AG04449 (cell line): ENCODE measurements at regions not wholly inside any gene's neighbourhood (a gene's known extent, or its start where the extent isn't known, plus 50 kb on each side); places are given as distances from the start of the nearest gene placed in this dataset.

Source experiments
- CTCF ChIA-PET: fragments of 350-600 bp; formaldehyde crosslinking; extraction: SDS; loops from one replicate; lab custom pipeline; 2021; ENCODE audit warnings: antibody characterized with exemption; lab: Yijun Ruan, JAX
- POLR2A ChIA-PET: fragments of 400-600, 350-600 bp; formaldehyde crosslinking; extraction: SDS; loops from one replicate; lab custom pipeline; 2020; ENCODE audit warnings: antibody characterized with exemption, inconsistent platforms; lab: Yijun Ruan, JAX
- DNase-seq: peaks from one replicate; pipeline ENCODE4 v3.0.0-alpha.2; 2010; ENCODE audit warnings: low read depth, low spot score
- H3K4me3 ChIP-seq: 2 replicates; pipeline ENCODE4 v1.5.1; 2011; ENCODE audit warnings: low read depth, mild to moderate bottlenecking, control low read depth, low read length
- TF ChIP-seq, protein P1 (sequence below): IDR thresholded peaks from one replicate; pipeline ENCODE4 v1.5.1; 2011; ENCODE audit warnings: mild to moderate bottlenecking, moderate library complexity, low read length, control low read depth, inconsistent platforms; ENCODE audit not compliant: insufficient read depth; ENCODE audit errors: missing control alignments

- ChIA-PET CTCF (no interaction called here), POLR2A (no interaction called here)
- no peak for DNase-seq
- TF ChIP-seq, protein P1, sequence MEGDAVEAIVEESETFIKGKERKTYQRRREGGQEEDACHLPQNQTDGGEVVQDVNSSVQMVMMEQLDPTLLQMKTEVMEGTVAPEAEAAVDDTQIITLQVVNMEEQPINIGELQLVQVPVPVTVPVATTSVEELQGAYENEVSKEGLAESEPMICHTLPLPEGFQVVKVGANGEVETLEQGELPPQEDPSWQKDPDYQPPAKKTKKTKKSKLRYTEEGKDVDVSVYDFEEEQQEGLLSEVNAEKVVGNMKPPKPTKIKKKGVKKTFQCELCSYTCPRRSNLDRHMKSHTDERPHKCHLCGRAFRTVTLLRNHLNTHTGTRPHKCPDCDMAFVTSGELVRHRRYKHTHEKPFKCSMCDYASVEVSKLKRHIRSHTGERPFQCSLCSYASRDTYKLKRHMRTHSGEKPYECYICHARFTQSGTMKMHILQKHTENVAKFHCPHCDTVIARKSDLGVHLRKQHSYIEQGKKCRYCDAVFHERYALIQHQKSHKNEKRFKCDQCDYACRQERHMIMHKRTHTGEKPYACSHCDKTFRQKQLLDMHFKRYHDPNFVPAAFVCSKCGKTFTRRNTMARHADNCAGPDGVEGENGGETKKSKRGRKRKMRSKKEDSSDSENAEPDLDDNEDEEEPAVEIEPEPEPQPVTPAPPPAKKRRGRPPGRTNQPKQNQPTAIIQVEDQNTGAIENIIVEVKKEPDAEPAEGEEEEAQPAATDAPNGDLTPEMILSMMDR: no peak
- H3K4me3 ChIP-seq: no peak overlapping the region
Measured at GRCh38 chrX:1720836-1721235, 106.0 kb downstream of the ASMT start.

- no peak for DNase-seq
- no peak overlapping the region for H3K4me3 ChIP-seq
- ChIA-PET POLR2A (no interaction called here), CTCF (no interaction called here)
- TF ChIP-seq, protein P1: no peak
Measured at GRCh38 chrX:1725472-1725871, 110.6 kb downstream of the ASMT start.

DNA sequence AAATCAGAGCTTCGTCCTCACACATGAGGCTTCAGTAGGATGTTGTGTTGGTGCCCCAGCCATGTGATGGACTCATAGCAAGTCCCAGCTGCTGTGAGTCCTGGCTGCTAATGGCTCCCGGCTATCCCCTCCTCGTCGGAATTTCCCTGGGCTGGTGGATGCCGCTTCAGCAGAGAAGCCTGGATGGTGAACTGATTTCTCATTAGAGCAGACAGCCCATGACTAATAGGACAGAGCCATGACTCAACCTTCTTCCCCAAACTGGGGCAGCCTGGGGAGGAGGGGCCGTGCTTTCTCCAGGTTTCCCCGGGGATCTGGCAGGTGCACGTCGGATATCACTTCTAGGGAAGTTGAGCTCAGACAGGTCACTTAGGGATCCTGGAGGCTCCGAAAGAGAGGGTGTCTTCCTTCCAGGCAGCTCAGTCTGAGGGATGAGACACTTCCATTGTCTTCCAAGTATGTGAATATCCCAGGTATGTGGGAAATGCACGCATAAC lies 112.7 kb downstream of the ASMT start:
- TF ChIP-seq, protein P1: no peak
- no peak overlapping the region for H3K4me3 ChIP-seq
- ChIA-PET CTCF (no interaction called here), POLR2A (no interaction called here)
- DNase-seq: peak; percentile 12

DNA sequence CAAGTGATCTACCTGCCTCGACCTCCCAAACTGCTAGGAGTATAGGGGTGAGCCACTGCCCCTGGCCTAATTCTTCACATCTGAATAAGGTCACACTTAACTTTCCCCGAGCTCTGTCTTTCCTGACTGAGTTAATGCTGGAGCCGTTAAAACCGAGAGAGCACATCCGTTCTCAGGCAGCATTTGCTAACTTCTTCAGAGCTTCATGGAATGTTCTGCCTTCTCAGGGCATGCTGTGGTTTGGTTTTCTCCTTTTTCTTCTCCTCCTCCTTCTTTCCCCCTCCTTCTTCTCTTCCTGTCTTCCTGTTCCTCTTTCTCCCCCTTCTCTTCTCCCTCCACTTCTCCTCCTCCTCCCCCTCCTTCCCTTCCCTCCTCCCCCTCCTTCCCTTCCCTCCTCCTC lies 119.9 kb downstream of the ASMT start:
- ChIA-PET CTCF (no interaction called here), POLR2A (no interaction called here)
- DNase-seq: no peak
- TF ChIP-seq, protein P1: no peak
- H3K4me3 ChIP-seq: no peak overlapping the region

DNA sequence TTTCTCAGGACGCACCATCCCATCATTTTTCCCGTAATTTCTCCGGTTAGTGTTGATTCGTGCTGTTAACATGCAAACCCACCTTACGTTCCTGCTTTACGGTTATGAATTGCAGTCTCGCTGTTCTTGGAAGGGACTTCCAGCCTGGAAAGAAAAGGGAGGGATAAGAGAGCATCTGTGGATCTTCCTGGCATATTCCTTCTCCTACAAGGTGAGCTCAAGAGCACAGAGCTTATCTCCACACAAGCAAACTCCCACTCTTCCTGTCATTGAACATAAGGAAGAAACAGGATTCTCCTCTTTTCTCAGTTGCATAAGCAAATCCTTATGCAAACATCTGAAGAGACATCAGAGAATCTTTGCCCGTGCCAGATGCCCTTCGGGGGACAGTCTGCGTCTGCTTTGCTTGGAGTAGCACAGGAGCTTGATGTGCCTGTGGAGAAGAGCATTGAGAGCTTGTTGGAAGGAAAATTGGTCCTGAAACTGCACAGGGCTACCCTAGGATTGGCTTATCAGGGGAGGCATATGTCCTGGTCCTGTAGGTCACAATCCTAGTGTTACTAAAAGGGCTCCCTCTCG lies 127.0 kb downstream of the ASMT start:
- POLR2A ChIA-PET: no interaction called here
- TF ChIP-seq, protein P1: no peak
- DNase-seq: no peak
- CTCF ChIA-PET: no interaction called here
- no peak overlapping the region for H3K4me3 ChIP-seq

DNA sequence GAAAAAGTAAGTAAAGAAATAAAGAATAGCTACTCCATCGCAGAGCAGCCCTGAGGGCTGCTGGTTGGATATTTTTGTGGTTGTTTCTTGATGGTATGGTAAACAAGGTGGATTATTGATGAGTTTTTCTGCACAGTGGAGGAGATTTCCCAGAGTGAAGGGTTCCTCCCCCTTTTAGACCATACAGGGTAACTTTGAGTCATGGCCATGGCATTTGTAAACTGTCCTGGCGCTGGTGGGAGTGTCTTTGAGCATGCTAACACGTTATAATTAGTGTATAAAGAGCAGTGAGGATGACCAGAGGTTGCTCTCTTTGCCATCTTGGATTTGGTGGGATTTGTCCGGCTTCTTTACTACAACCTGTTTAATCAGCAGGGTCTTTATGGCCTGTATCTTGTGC lies 128.2 kb downstream of the ASMT start:
- H3K4me3 ChIP-seq: no peak overlapping the region
- TF ChIP-seq, protein P1: no peak
- CTCF ChIA-PET: no interaction called here
- DNase-seq: no peak
- POLR2A ChIA-PET: no interaction called here
